Mesenchymal stem cell (in vitro differentiated cells and primary cell): ENCODE measurements at regions not wholly inside any gene's neighbourhood (a gene's known extent, or its start where the extent isn't known, plus 50 kb on each side); places are given as distances from the start of the nearest gene placed in this dataset.

ENCODE experiments used
- DNase-seq: peaks from one replicate; pipeline ENCODE4 v3.0.0-alpha.2; 2013
- H2AFZ ChIP-seq: one replicate; pipeline ENCODE4 v1.6.1; 2013; ENCODE audit warnings: low read depth, mild to moderate bottlenecking, control low read depth, inconsistent platforms, low read length, moderate library complexity
- H2AK5ac ChIP-seq: 2 replicates; pipeline ENCODE4 v1.6.1; 2013; ENCODE audit warnings: low read length, moderate library complexity, mild to moderate bottlenecking, inconsistent platforms; ENCODE audit not compliant: severe bottlenecking
- H2BK120ac ChIP-seq: one replicate; pipeline ENCODE4 v1.6.1; 2013; ENCODE audit warnings: low read depth, mild to moderate bottlenecking, inconsistent platforms, low read length, moderate library complexity
- H2BK12ac ChIP-seq, 2 experiments: one replicate each; pipeline ENCODE4 v1.6.1; 2013; ENCODE audit warnings: inconsistent platforms in 2 of 2, low read length in 2 of 2, mild to moderate bottlenecking in 2 of 2, moderate library complexity in 2 of 2, control low read depth in 1 of 2
- H2BK15ac ChIP-seq: one replicate; pipeline ENCODE4 v1.6.1; 2013; ENCODE audit warnings: mild to moderate bottlenecking, low read depth, inconsistent platforms; ENCODE audit not compliant: poor library complexity, severe bottlenecking
- H2BK5ac ChIP-seq: 2 replicates; pipeline ENCODE4 v1.6.1; 2013; ENCODE audit warnings: low read depth, mild to moderate bottlenecking, low read length, control low read depth, inconsistent platforms; ENCODE audit not compliant: poor library complexity, severe bottlenecking
- H3K14ac ChIP-seq, 2 experiments: one replicate each; pipeline ENCODE4 v1.6.1; 2013; ENCODE audit warnings: inconsistent platforms in 2 of 2, low read length in 2 of 2, control low read depth in 1 of 2, mild to moderate bottlenecking in 1 of 2, moderate library complexity in 1 of 2
- H3K18ac ChIP-seq, 2 experiments: one replicate each; pipeline ENCODE4 v1.6.1; 2013; ENCODE audit warnings: inconsistent platforms in 2 of 2, low read length in 2 of 2, control low read depth in 1 of 2, low read depth in 1 of 2, mild to moderate bottlenecking in 1 of 2
- H3K23ac ChIP-seq, 2 experiments: one replicate each; pipeline ENCODE4 v1.6.1; 2013; ENCODE audit warnings: inconsistent platforms in 2 of 2, low read length in 2 of 2, mild to moderate bottlenecking in 2 of 2, moderate library complexity in 2 of 2, control low read depth in 1 of 2
- H3K27ac ChIP-seq: 2 replicates; pipeline ENCODE4 v1.5.1; 2013; ENCODE audit warnings: mild to moderate bottlenecking, moderate library complexity, low read length, control low read depth, inconsistent platforms; ENCODE audit not compliant: poor library complexity, severe bottlenecking
- H3K27me3 ChIP-seq, 2 experiments: 2 replicates each; pipeline versions ENCODE4 v1.6.1 to v1.7.0; 2013; ENCODE audit warnings: low read length in 2 of 2, mild to moderate bottlenecking in 2 of 2, moderate library complexity in 2 of 2, control low read depth in 1 of 2, inconsistent platforms in 1 of 2; ENCODE audit not compliant: control insufficient read depth in 1 of 2, insufficient read depth in 1 of 2
- H3K36me3 ChIP-seq, 2 experiments: 2 replicates each; pipeline versions ENCODE4 v1.6.1 to v1.7.0; 2013; ENCODE audit warnings: low read length in 2 of 2, control low read depth in 1 of 2, inconsistent platforms in 1 of 2, low read depth in 1 of 2, mild to moderate bottlenecking in 1 of 2; ENCODE audit not compliant: insufficient read depth in 2 of 2, control insufficient read depth in 1 of 2
- H3K4ac ChIP-seq, 2 experiments: one replicate each; pipeline ENCODE4 v1.6.1; 2013; ENCODE audit warnings: inconsistent platforms in 2 of 2, low read length in 2 of 2, mild to moderate bottlenecking in 2 of 2, moderate library complexity in 2 of 2, control low read depth in 1 of 2, low read depth in 1 of 2
- H3K4me1 ChIP-seq: 2 replicates; pipeline ENCODE4 v1.6.1; 2013; ENCODE audit warnings: low read depth, low read length, control low read depth; ENCODE audit not compliant: control insufficient read depth, insufficient read depth
- H3K4me2 ChIP-seq: 2 replicates; pipeline ENCODE4 v1.6.1; 2013; ENCODE audit warnings: low read length, mild to moderate bottlenecking, inconsistent platforms; ENCODE audit not compliant: poor library complexity, severe bottlenecking
- H3K4me3 ChIP-seq, 2 experiments: 2 replicates each; pipeline versions ENCODE4 v1.5.1 to v1.7.0; 2013; ENCODE audit warnings: low read length in 2 of 2, mild to moderate bottlenecking in 2 of 2, control low read depth in 1 of 2, low read depth in 1 of 2; ENCODE audit not compliant: insufficient read depth in 1 of 2
- H3K79me1 ChIP-seq: replicated peaks from 2 replicates; pipeline ENCODE4 v1.6.1; 2013; ENCODE audit warnings: mild to moderate bottlenecking, control low read depth, low read length, inconsistent platforms; ENCODE audit not compliant: poor library complexity, severe bottlenecking
- H3K9ac ChIP-seq: 2 replicates; pipeline ENCODE4 v1.7.0; 2013; ENCODE audit warnings: mild to moderate bottlenecking, low read length, moderate library complexity
- H3K9me3 ChIP-seq: 2 replicates; pipeline ENCODE4 v1.7.0; 2013; ENCODE audit warnings: mild to moderate bottlenecking, low read length; ENCODE audit not compliant: control insufficient read depth
- H4K8ac ChIP-seq: one replicate; pipeline ENCODE4 v1.6.1; 2013; ENCODE audit warnings: inconsistent platforms, mild to moderate bottlenecking, low read length, moderate library complexity
- H4K91ac ChIP-seq: one replicate; pipeline ENCODE4 v1.6.1; 2013; ENCODE audit warnings: mild to moderate bottlenecking, low read length, inconsistent platforms
- WGBS: methylation state at CpG from one replicate; pipeline ENCODE4 v1.1.7; 2013; ENCODE audit warnings: mixed read lengths; 5-methylcytosine and 5-hydroxymethylcytosine counted together

- Histone ChIP-seq H2AFZ (no peak overlapping the region), H3K18ac (no peak overlapping the region), H3K79me1 (no peaks in the 10 kb centered on the region), H3K4ac (no peak overlapping the region), H3K27me3 (peaks cover 17 to 35% of the 10 kb centered on the region in 2 experiments), H3K9ac (no peak overlapping the region), H4K91ac (no peak overlapping the region), H3K4me1 (peaks cover 19% of the 10 kb centered on the region), H2BK5ac (no peak overlapping the region), H3K23ac (peak overlapping the region in 1 of 2 experiments; percentile 46), H4K8ac (no peak overlapping the region), H3K14ac (no peak overlapping the region), H2BK12ac (no peak overlapping the region), H3K4me3 (no peak overlapping the region), H3K27ac (no peak overlapping the region), H3K36me3 (no peaks in the 10 kb centered on the region), H2BK120ac (no peak overlapping the region), H2AK5ac (no peak overlapping the region), H2BK15ac (no peak overlapping the region), H3K4me2 (peak overlapping the region; percentile 88), H3K9me3 (peaks cover 10% of the 10 kb centered on the region)
- 51% methylated on average over 17 of the region's 18 CpGs for WGBS
- no peak for DNase-seq
Observed at GRCh38 chr10:120980279-120981255, 129.4 kb downstream of the WDR11 start.

GRCh38 chr10:120981601-120982391 lies 130.6 kb downstream of the WDR11 start:
- H3K23ac ChIP-seq, result no peak overlapping the region
- DNase-seq, result peak; percentile 4
- H4K8ac ChIP-seq, result no peak overlapping the region
- no peak overlapping the region for H2BK15ac ChIP-seq
- no peak overlapping the region for H2AFZ ChIP-seq
- no peak overlapping the region for H4K91ac ChIP-seq
- H3K79me1 ChIP-seq, result no peaks in the 10 kb centered on the region
- H3K27ac ChIP-seq, result no peak overlapping the region
- H3K9me3 ChIP-seq, result peaks cover under 1% of the 10 kb centered on the region
- H3K27me3 ChIP-seq, result peaks cover 17 to 35% of the 10 kb centered on the region in 2 experiments
- 38% methylated on average over 7 of the region's 8 CpGs for WGBS
- no peak overlapping the region for H3K14ac ChIP-seq
- H3K9ac ChIP-seq, result no peak overlapping the region
- no peak overlapping the region for H3K4me3 ChIP-seq
- H3K4me1 ChIP-seq, result peaks cover 19% of the 10 kb centered on the region
- H2BK120ac ChIP-seq, result no peak overlapping the region
- H2BK5ac ChIP-seq, result no peak overlapping the region
- no peaks in the 10 kb centered on the region for H3K36me3 ChIP-seq
- H3K4ac ChIP-seq, result no peak overlapping the region
- no peak overlapping the region for H2BK12ac ChIP-seq
- H3K4me2 ChIP-seq, result no peak overlapping the region
- H2AK5ac ChIP-seq, result peak overlapping the region; percentile 27
- H3K18ac ChIP-seq, result no peak overlapping the region

DNA sequence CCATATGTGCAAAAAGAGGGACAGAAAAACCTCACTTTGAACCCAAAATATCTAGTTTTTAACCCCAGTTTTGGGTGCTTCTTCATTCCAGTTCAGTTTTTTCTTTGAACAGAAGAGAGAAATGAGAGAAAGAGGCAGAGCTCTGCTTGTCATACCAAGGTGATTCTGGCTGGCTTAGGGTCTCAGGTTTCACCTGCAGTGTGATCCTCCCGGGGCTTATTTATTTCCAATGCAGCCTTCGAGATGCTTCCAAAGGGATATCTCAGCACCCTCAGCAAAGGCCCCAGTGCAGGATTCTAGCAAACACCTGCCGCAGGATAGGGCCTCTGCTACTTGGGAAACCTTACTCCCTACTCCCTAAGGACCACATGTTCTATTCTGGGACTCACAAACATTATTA lies 131.3 kb downstream of the WDR11 start:
- Histone ChIP-seq H3K79me1 (no peaks in the 10 kb centered on the region), H4K8ac (no peak overlapping the region), H3K4me1 (peaks cover 19% of the 10 kb centered on the region), H2AFZ (no peak overlapping the region), H2BK120ac (no peak overlapping the region), H3K18ac (no peak overlapping the region), H3K4me3 (no peak overlapping the region), H3K4ac (no peak overlapping the region), H3K27ac (no peak overlapping the region), H3K23ac (no peak overlapping the region), H3K9ac (no peak overlapping the region), H3K9me3 (peaks cover 3% of the 10 kb centered on the region), H3K27me3 (peaks cover 17 to 33% of the 10 kb centered on the region in 2 experiments), H3K14ac (no peak overlapping the region), H3K36me3 (no peaks in the 10 kb centered on the region), H4K91ac (no peak overlapping the region), H2BK12ac (no peak overlapping the region), H3K4me2 (no peak overlapping the region), H2BK5ac (no peak overlapping the region), H2AK5ac (no peak overlapping the region), H2BK15ac (no peak overlapping the region)
- no peak for DNase-seq
- WGBS, result 69% methylated on average over 3 of the region's 3 CpGs

- H3K18ac ChIP-seq, result no peak overlapping the region
- H3K23ac ChIP-seq, result no peak overlapping the region
- WGBS, result 68% methylated on average over 2 of the region's 2 CpGs
- H3K4me2 ChIP-seq, result no peak overlapping the region
- no peak for DNase-seq
- H3K9me3 ChIP-seq, result peaks cover 12% of the 10 kb centered on the region
- H3K27ac ChIP-seq, result no peak overlapping the region
- H3K4me3 ChIP-seq, result no peak overlapping the region
- H3K79me1 ChIP-seq, result no peaks in the 10 kb centered on the region
- H4K8ac ChIP-seq, result no peak overlapping the region
- no peak overlapping the region for H2BK5ac ChIP-seq
- H2BK120ac ChIP-seq, result no peak overlapping the region
- H2AFZ ChIP-seq, result no peak overlapping the region
- no peak overlapping the region for H3K14ac ChIP-seq
- no peak overlapping the region for H2BK12ac ChIP-seq
- H3K27me3 ChIP-seq, result peaks cover 17 to 22% of the 10 kb centered on the region in 2 experiments
- H2BK15ac ChIP-seq, result no peak overlapping the region
- H2AK5ac ChIP-seq, result no peak overlapping the region
- no peak overlapping the region for H3K9ac ChIP-seq
- no peak overlapping the region for H3K4ac ChIP-seq
- peaks cover 18% of the 10 kb centered on the region for H3K4me1 ChIP-seq
- no peaks in the 10 kb centered on the region for H3K36me3 ChIP-seq
- no peak overlapping the region for H4K91ac ChIP-seq
Observed at GRCh38 chr10:120983721-120984120, 132.6 kb downstream of the WDR11 start.
